Cardiac muscle cell (in vitro differentiated cells and primary cell): ENCODE measurements at regions not wholly inside any gene's neighbourhood (a gene's known extent, or its start where the extent isn't known, plus 50 kb on each side); places are given as distances from the start of the nearest gene placed in this dataset.
"Not testable (repeated sequence)": the region's sequence is repeated elsewhere in the genome, so short reads cannot be mapped to it uniquely, and the experiment has no call there.

Experiments used
- DNase-seq, 2 donors: peaks; one replicate each; pipeline versions ENCODE4 v3.0.0 to v3.0.0-alpha.2; 2010 to 2017; ENCODE audit warnings: low read depth in 1 of 2, low spot score in 1 of 2
- H3K27ac ChIP-seq: fragments of 200-600 bp; sonication (generic); 2 replicates; pipeline ENCODE4 v1.5.1; 2016
- H3K27me3 ChIP-seq: fragments of 200-600 bp; sonication (generic); 2 replicates; pipeline ENCODE4 v1.6.0; 2016; ENCODE audit warnings: control low read depth
- H3K36me3 ChIP-seq: fragments of 200-600 bp; sonication (generic); 2 replicates; pipeline ENCODE4 v1.5.1; 2016; ENCODE audit warnings: control low read depth
- H3K4me1 ChIP-seq: fragments of 200-600 bp; sonication (generic); 2 replicates; pipeline ENCODE4 v1.8.1; 2017; ENCODE audit warnings: low read depth, mild to moderate bottlenecking, mixed run types
- H3K4me3 ChIP-seq: fragments of 200-600 bp; sonication (generic); 2 replicates; pipeline ENCODE4 v1.5.1; 2016; ENCODE audit warnings: mild to moderate bottlenecking
- H3K9me3 ChIP-seq: fragments of 200-600 bp; sonication (generic); 2 replicates; pipeline ENCODE4 v1.5.1; 2017; ENCODE audit warnings: low read depth, mild to moderate bottlenecking, control low read depth
- TF ChIP-seq, protein P1 (sequence below): IDR thresholded peaks from 2 replicates; pipeline ENCODE4 v1.5.1; 2012; ENCODE audit warnings: low read depth, mild to moderate bottlenecking, low read length

DNA sequence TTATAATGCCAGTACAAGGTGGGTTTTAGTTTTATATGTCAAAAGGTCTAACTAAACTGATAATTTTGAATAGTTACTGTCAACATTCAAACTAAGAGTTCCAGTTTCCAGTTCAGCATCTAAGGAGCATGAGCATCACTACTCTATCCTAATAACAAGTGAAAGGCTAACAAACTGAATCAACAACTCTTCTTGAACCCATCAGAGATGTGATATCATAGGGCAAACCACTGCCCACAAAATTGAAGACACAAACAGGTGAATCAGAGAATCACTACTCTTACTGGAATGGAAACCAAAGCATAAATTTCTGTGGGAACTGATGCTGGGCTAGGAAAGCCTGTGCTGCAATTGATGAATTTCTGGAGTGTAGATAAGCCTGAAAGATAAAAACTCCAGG is 140.7 kb upstream of the GRIP1 start:
- H3K27ac ChIP-seq = no peak overlapping the region
- no peaks in the 10 kb centered on the region for H3K27me3 ChIP-seq
- peaks cover 15% of the 10 kb centered on the region for H3K4me1 ChIP-seq
- H3K4me3 ChIP-seq = no peak overlapping the region
- H3K36me3 ChIP-seq = no peaks in the 10 kb centered on the region
- TF ChIP-seq, protein P1, sequence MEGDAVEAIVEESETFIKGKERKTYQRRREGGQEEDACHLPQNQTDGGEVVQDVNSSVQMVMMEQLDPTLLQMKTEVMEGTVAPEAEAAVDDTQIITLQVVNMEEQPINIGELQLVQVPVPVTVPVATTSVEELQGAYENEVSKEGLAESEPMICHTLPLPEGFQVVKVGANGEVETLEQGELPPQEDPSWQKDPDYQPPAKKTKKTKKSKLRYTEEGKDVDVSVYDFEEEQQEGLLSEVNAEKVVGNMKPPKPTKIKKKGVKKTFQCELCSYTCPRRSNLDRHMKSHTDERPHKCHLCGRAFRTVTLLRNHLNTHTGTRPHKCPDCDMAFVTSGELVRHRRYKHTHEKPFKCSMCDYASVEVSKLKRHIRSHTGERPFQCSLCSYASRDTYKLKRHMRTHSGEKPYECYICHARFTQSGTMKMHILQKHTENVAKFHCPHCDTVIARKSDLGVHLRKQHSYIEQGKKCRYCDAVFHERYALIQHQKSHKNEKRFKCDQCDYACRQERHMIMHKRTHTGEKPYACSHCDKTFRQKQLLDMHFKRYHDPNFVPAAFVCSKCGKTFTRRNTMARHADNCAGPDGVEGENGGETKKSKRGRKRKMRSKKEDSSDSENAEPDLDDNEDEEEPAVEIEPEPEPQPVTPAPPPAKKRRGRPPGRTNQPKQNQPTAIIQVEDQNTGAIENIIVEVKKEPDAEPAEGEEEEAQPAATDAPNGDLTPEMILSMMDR = no peak
- no peak for DNase-seq
- H3K9me3 ChIP-seq = no peaks in the 10 kb centered on the region

DNA sequence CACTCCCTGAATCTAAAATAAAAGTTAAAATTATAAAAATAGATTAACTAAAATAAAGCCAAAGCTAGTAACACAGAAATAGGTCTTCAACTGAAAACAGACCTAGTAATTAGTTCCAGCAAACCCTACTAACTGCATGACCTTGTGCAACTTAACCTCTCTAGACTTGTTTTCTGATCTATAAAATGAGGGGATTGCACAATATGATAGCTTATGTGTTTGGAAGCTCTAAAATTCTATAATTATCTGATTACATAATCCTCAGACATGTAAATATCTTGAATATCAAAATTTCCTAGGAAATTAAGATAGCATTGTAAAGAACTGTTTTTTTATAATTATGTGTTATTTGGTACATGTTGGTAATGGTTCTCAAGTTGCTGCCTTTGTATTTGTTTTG is 144.1 kb upstream of the GRIP1 start:
- Histone ChIP-seq H3K4me3 (no peak overlapping the region), H3K9me3 (no peaks in the 10 kb centered on the region), H3K27ac (no peak overlapping the region), H3K36me3 (no peaks in the 10 kb centered on the region), H3K27me3 (no peaks in the 10 kb centered on the region), H3K4me1 (peaks cover 15% of the 10 kb centered on the region)
- TF ChIP-seq, protein P1 = no peak
- DNase-seq = no peak

DNA sequence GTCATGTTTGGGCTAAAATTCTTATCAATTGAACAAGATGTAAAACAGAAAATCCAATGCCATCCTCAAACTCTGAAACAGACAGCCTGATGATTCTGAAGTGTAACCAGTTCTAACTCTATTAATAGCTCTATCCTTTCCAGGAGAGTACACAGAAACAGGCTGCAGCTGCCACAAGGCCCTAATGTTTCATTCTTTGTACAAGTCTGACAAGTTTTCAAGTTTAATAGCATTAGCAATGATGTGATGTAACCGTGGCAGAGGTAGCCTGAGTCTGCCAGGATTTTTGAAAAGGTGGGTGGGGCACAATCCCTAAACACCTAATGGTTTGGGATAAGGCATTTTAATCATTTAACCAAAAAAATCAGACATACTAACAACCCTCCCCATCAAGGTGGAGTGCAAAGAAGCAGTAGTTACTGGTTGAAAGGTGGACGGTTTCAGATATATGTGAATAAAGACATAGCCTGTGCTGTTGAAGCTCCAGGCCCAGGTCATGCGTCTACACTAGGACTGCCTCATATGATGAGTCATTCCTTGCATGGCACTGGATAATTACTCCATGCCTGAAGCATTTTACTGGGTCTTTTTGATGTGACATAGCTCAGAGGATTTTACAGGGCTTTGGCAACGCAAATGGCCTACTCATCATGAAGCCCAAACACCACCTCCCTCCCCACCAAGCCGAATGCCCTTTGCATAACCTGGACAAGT is 145.1 kb upstream of the GRIP1 start:
- TF ChIP-seq, protein P1 = no peak
- peak overlapping the region; percentile 83 for H3K27ac ChIP-seq
- H3K9me3 ChIP-seq = no peaks in the 10 kb centered on the region
- peaks cover 15% of the 10 kb centered on the region for H3K4me1 ChIP-seq
- DNase-seq = peak in 1 of 2 donors; percentile 22
- no peak overlapping the region for H3K4me3 ChIP-seq
- no peaks in the 10 kb centered on the region for H3K27me3 ChIP-seq
- no peaks in the 10 kb centered on the region for H3K36me3 ChIP-seq

DNA sequence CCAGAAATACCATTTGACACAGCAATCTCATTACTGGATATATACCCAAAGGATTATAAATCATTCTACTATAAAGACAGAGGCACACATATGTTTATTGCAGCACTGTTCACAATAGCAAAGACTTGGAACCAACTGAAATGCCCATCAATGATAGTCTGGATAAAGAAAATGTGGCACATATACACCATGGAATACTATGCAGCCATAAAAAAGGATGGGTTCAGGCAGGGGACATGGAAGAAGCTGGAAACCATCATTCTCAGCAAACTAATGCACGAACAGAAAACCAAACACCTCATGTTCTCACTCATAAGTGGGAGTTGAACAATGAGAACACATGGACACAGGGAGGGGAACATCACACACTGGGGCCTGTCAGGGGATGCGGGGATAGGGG is 147.0 kb upstream of the GRIP1 start:
- peaks cover 15% of the 10 kb centered on the region for H3K4me1 ChIP-seq
- DNase-seq, H3K27ac ChIP-seq, H3K27me3 ChIP-seq, H3K9me3 ChIP-seq, H3K4me3 ChIP-seq, H3K36me3 ChIP-seq: not testable (repeated sequence)

DNA sequence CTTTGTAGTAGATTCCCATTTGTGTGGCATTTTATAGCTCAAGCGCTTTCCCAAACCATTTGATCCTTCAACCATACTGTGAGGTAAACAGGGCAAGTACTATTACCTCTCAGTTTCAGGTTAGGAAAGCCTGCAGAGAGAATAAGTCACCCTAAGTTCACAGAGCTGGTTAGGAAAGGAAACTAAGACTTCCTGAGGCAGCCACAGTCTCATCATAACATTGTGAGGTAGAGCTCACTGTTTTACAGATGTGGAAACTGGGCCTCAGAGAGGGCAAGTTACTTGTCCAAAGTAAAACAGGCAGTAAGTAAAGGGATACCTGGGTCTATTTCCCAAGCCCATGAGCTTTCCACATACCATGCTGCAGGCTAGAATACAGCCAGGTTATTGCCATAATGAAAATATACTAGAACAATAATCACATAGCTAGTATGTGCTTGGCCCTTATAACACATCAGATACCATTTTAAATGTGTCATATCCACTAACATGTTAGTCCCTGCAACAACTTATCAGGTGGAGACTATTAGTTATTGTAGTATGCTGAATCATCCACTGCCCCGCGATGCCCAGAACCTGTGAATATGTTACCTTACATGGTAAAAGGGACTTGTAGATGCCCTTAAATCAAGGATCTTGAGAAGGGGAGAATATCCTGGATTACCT is 150.9 kb upstream of the GRIP1 start:
- TF ChIP-seq, protein P1 = no peak
- Histone ChIP-seq H3K36me3 (no peaks in the 10 kb centered on the region), H3K27me3 (no peaks in the 10 kb centered on the region), H3K4me3 (no peak overlapping the region), H3K9me3 (no peaks in the 10 kb centered on the region), H3K4me1 (no peaks in the 10 kb centered on the region), H3K27ac (no peak overlapping the region)
- no peak for DNase-seq

DNA sequence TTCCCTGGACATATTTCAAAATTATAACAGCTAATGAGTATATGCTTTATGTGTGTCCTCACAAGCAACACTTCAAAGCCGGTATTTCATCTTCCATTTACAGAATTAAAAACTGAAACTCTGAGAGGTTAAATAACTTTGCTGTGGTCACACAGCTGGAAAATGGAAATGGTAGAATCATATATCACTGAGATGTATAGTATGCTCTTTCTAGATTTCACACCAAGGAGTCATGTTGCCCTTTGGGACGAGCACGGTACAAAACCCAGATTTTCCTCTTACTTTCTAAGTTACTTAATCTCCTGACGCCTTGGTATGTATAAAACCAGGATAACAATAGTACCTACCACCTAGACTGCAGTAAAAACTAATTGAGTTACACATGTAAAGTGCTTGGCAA is 152.6 kb upstream of the GRIP1 start:
- no peak overlapping the region for H3K4me3 ChIP-seq
- H3K27me3 ChIP-seq = no peaks in the 10 kb centered on the region
- no peaks in the 10 kb centered on the region for H3K4me1 ChIP-seq
- no peak overlapping the region for H3K27ac ChIP-seq
- no peaks in the 10 kb centered on the region for H3K9me3 ChIP-seq
- H3K36me3 ChIP-seq = no peaks in the 10 kb centered on the region
- no peak for DNase-seq
- TF ChIP-seq, protein P1 = no peak
